Adipocyte (in vitro differentiated cells): ENCODE measurements at regions not wholly inside any gene's neighbourhood (a gene's known extent, or its start where the extent isn't known, plus 50 kb on each side); places are given as distances from the start of the nearest gene placed in this dataset.

ENCODE experiments used
- DNase-seq: peaks from one replicate; pipeline ENCODE4 v3.0.0-alpha.2; 2015; ENCODE audit warnings: low read depth
- H3K27me3 ChIP-seq: replicated peaks from 2 replicates; pipeline ENCODE4 v1.7.0; 2013; ENCODE audit warnings: mild to moderate bottlenecking, low read length, moderate library complexity; ENCODE audit not compliant: control insufficient read depth, insufficient read depth
- H3K36me3 ChIP-seq: 2 replicates; pipeline ENCODE4 v1.7.0; 2013; ENCODE audit warnings: low read length, mild to moderate bottlenecking, moderate library complexity; ENCODE audit not compliant: control insufficient read depth, insufficient read depth, severe bottlenecking
- H3K4me1 ChIP-seq: 2 replicates; pipeline ENCODE4 v1.7.0; 2013; ENCODE audit warnings: mild to moderate bottlenecking, low read length, moderate library complexity; ENCODE audit not compliant: control insufficient read depth, insufficient read depth
- H3K4me3 ChIP-seq: 2 replicates; pipeline ENCODE4 v1.7.0; 2013; ENCODE audit warnings: mild to moderate bottlenecking, low read length, moderate library complexity
- H3K9ac ChIP-seq: 2 replicates; pipeline ENCODE4 v1.7.0; 2013; ENCODE audit warnings: mild to moderate bottlenecking, low read length, moderate library complexity
- H3K9me3 ChIP-seq: 2 replicates; pipeline ENCODE4 v1.7.0; 2013; ENCODE audit warnings: mild to moderate bottlenecking, low read length, moderate library complexity; ENCODE audit not compliant: control insufficient read depth

DNA sequence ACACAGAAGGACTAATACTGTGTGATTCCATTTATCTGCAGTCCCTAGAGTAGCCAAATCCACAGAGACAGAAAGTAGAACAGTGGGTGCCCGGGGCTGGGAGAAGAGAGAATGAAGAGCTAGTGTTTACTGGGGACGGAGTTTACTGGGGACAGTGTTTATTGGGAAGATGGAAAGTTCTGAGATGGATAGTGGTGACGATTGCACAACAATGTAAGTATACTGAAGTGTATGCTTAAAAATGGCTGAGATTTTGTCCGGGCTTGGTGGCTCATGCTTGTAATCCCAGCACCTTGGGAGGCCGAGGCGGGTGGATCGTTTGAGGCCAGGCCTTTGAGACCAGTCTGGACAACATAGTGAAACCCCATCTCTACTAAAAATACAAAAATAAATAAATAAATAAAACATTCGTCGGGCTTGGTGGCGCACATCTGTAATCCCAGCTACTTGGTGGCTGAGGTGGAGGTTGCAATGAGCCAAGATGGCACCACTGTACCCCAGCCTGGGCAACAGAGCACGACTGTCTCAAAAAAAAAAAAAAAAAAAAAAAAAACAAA is 132.4 kb downstream of the CTTN start:
- Histone ChIP-seq H3K9ac (no peak overlapping the region), H3K27me3 (no peaks in the 10 kb centered on the region), H3K4me1 (peaks cover 4% of the 10 kb centered on the region), H3K36me3 (no peaks in the 10 kb centered on the region), H3K4me3 (no peak overlapping the region), H3K9me3 (no peaks in the 10 kb centered on the region)
- DNase-seq, result no peak

DNA sequence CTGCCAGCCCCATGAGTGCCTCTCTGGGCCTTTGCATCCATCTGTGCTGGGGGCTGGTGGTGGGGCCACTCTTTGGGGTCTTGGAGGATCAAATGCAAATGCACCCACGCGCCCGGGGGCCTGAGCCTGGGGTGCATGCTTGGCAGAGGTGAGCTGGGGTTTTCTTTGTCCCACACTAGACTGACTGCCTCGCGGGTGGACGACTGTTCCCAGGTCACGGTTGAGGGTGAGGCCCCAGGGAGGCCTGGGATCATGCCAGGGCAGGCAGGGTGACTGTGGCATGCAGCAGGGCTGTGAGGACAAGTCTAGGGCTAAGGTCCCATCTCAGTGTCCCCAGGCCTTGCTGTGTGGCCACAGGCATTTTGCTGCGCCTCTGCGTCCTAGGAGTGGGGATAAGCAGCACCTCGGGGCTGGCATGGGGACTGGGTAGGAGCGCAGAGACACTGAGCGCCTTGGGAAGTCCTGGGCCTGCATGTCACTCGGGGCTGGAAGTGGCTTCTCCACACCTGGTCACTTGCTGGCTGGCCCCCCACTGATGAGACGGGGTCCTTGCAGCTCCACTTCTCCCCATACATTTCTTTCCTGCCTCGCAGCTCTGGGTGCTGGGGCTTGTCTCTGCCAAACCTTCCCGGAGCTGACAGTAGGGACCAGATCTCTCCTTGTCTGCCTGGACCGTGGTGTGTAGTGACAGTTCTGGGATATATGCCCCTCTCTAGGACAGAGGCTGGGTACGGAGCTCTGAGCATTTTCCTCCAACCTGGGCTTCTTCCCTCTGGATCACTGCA is 133.1 kb downstream of the CTTN start:
- DNase-seq, result no peak
- Histone ChIP-seq H3K4me3 (no peak overlapping the region), H3K4me1 (peaks cover 4% of the 10 kb centered on the region), H3K9me3 (no peaks in the 10 kb centered on the region), H3K9ac (no peak overlapping the region), H3K36me3 (no peaks in the 10 kb centered on the region), H3K27me3 (no peaks in the 10 kb centered on the region)

DNA sequence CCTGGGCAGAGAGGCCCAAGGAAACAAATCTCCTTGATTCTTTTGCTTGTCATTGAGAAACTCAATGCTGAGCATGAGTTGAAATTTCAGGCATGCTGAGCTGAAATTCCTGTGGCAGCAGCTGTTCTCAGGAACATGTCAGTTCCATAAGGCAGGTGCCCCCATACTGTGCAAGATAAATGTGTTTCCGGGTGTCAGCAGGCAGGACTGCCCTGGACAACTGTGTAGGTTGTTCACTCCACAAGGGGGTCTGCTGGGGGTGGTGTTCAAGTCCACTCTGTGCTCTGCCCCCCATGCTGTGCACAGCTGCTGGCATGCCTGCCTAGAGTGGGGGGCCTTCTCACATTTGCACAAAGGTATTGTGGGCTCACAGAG is 133.7 kb downstream of the CTTN start:
- H3K4me3 ChIP-seq, result no peak overlapping the region
- no peaks in the 10 kb centered on the region for H3K36me3 ChIP-seq
- no peaks in the 10 kb centered on the region for H3K27me3 ChIP-seq
- no peak for DNase-seq
- H3K9ac ChIP-seq, result no peak overlapping the region
- H3K9me3 ChIP-seq, result no peaks in the 10 kb centered on the region
- H3K4me1 ChIP-seq, result peaks cover 4% of the 10 kb centered on the region

DNA sequence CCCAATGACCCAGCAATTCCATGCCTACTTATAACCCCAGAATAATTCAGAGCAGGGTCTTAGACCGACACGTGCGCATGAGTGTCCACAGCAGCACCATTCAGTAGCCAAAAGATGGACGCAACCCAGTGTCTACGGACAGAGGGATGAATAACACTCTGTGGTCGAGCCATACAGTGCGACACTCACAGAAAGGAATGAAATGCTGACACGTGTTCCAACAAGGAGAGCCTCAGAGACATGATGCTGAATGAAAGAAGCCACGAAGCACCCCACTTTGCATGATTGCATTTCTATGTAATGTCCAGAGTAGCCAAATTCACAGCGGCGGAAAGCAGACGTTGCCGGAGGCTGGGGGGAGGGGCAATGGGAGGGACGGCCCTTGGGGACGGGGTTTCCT is 134.4 kb downstream of the CTTN start:
- no peaks in the 10 kb centered on the region for H3K27me3 ChIP-seq
- no peaks in the 10 kb centered on the region for H3K9me3 ChIP-seq
- DNase-seq, result no peak
- peaks cover 4% of the 10 kb centered on the region for H3K4me1 ChIP-seq
- H3K36me3 ChIP-seq, result no peaks in the 10 kb centered on the region
- no peak overlapping the region for H3K9ac ChIP-seq
- H3K4me3 ChIP-seq, result no peak overlapping the region

DNA sequence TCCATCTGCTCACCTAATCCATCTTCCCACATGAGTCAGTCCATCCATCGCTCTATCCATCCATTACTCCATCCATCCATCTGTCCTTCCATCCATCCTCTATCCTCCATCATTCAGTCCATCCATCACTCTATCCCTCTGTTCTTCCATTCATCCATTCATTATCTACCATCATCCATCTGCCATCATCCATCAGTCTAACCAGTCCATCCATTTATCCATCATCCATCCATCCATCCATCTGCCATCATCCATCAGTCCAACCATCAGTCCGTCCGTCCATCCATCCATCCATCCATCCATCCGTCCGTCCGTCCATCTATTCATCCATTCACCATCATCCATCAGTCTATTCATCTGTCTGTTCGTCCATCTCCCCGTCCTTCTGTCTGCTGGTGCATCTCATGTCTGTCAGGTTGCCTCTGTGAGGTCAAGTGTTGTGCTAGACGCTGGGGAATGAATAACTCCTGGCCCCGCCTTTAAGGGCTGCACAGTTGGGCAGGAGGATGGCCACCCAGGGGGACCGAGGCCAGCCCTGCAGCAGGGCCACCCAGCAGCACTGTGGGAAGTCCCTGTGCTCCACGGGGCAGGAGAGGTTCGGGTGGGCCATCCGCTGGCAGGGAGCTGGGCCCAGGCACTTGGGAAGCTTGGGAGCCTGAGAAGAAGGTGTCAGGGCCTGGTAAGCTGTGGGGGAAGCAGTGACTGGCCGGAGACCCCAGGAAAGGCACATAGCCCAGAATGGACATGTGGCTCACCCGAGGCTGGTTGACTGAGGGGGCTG is 137.1 kb downstream of the CTTN start:
- H3K9ac ChIP-seq, result no peak overlapping the region
- H3K4me3 ChIP-seq, result no peak overlapping the region
- H3K9me3 ChIP-seq, result no peaks in the 10 kb centered on the region
- H3K36me3 ChIP-seq, result no peaks in the 10 kb centered on the region
- H3K4me1 ChIP-seq, result peaks cover 4% of the 10 kb centered on the region
- no peak for DNase-seq
- no peaks in the 10 kb centered on the region for H3K27me3 ChIP-seq

DNA sequence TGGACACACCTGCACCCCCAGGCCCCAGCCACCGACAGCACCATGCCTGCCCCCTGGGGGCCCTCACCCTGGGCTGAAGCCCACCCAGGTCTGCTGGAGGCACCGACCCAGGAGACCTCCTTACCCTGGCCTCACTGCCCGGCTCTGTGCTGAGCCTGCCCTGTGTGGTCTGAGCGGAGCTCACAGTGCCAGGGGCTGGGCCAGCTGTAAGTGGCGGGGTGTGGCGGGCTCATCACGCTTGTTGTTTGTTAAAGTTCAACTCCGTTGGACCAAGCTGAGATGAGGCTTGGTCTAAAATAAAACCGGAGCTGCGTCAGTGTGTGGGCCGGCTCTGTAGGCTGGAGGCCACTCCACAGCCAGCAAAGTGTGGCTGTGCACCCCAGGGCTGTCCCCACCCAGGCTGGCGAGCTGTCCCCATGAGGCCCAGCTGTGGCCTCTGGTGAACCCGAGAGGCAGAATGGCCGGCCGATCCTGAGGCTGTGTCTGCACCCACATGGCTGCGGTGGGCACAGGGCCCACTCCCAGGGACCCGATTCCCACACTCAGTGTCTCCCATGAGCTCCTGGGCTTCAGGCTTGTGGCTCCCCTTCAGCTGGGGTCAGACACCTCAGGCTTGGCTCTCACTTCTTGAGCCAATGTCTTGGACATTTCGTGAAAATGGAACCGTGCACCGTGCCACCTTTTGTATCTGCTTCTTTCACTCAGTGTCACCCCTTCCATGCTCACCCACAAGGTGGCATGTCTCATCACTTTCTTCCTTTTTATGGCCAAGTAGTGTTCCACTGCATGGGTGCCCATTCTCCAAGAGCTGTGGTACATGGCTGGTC is 137.9 kb downstream of the CTTN start:
- H3K4me3 ChIP-seq, result no peak overlapping the region
- no peaks in the 10 kb centered on the region for H3K36me3 ChIP-seq
- H3K4me1 ChIP-seq, result peaks cover 4% of the 10 kb centered on the region
- DNase-seq, result no peak
- no peaks in the 10 kb centered on the region for H3K27me3 ChIP-seq
- no peak overlapping the region for H3K9ac ChIP-seq
- H3K9me3 ChIP-seq, result no peaks in the 10 kb centered on the region

DNA sequence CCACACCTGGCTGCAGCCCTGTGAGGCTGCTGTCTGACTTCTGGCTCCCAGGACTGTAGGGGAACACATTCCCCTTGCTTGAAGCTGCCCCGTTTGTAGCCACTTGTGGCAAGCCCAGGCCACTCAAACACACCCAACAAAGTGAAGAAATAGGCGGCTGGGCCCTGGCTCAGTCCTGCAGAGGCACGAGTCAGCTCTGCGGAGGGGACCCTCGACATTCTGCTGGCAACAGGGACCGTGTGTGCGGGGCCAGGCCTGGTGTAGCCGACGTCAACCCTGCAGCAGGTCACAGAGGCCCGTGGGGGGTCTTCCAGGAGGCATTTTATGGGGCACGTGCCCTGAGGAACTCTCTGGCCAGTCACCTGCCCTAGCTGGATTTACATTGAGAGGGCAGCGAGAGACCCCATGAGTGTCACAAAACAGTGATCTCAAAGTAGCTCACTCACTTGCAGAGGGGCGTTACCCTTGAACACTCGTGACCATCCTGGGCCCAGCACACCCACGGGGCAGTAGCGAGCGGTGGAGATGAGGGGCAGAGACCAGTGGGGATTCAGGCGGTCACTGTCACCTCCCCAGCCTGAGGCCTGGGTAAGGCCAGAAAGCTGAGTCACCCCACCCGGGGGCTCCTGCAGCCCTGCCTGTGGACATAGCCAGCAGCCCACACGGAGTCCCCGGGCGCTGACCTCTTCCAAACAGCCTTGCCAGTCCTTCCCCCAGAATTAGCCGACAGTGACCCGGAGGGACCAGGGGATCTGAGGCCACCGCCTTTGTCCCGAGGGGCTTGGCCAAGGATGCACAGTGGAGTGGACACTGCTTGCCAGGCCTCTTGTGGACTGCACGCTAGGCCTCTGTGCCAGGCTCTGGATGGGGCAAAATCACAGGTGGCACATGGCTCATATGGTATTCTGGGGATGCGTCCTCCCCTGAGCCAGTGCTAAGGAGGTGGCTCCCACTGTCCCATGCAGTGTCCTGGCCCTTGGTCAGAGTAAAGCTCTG is 139.5 kb downstream of the CTTN start:
- H3K4me1 ChIP-seq, result no peaks in the 10 kb centered on the region
- H3K9ac ChIP-seq, result no peak overlapping the region
- H3K36me3 ChIP-seq, result no peaks in the 10 kb centered on the region
- no peak for DNase-seq
- no peaks in the 10 kb centered on the region for H3K9me3 ChIP-seq
- no peaks in the 10 kb centered on the region for H3K27me3 ChIP-seq
- H3K4me3 ChIP-seq, result no peak overlapping the region

DNA sequence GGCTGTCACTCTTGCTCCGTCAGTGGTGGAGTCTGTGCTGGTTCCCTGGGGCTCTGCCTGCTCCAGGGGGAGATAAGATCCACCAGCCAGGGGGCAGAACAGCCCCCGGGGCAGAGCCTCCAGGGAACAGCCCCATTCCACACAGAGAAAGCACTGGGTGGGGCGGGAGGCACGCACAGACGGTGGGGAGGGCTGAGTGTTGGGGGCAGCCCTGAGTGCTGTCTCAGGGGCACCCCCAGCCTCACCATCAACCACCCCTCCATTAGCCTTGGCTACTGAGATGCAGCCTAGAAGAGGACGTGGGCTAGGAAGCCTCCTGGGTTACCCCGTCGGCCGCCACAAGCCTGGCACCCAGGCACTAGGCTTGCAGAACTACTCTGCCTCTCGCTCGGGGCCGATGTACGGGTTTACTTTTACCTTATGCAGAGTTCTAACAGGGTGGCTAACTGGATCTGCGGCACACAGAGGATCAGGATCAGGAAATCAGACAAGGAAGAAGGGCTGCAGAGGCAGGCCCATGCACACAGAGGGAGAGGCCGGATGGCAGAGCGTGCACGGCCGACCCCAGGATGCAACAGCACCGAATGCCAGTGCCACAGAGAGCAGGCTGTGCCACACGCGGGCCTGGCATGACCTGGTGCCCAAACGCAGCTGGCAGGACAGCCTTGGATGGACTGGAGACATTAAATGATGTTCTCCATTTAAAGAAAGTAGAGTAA is 140.5 kb downstream of the CTTN start:
- no peaks in the 10 kb centered on the region for H3K9me3 ChIP-seq
- H3K9ac ChIP-seq, result no peak overlapping the region
- no peak overlapping the region for H3K4me3 ChIP-seq
- DNase-seq, result no peak
- H3K36me3 ChIP-seq, result no peaks in the 10 kb centered on the region
- no peaks in the 10 kb centered on the region for H3K4me1 ChIP-seq
- no peaks in the 10 kb centered on the region for H3K27me3 ChIP-seq

DNA sequence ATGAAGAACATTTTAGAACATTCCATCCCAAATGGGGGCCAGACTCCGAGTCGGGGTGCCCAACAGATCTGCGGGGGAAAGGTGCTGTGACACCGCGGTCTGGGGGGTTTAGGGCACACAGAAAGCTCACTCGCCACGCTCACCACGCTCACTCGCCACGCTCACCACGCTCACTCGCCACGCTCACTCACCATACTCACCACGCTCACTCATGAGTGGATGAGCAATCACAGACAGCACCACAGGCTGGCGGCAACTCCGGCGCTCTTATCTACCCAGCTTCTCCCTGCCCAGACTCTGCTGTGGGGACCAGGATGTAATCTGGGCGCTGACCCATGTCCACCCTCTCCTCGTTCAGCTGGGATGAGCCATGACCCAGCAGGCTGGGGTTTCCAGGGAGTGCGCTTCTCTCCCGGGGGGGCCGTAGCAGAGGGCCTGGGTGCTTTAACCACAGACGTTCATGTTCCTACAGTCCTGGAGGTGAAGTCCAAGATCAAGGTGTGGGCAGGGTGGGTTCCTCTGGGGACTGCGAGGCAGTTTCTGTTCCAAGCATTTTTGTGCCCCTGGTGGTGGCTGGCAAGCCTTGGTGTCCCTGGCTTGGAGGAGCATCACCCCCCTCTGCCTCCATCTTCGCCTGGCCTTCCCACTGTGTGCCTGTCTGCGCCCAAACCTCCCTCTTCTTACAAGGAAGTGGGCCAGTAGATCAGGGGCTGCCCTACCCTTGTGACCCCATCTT is 141.2 kb downstream of the CTTN start:
- Histone ChIP-seq H3K36me3 (no peaks in the 10 kb centered on the region), H3K4me3 (no peak overlapping the region), H3K9me3 (no peaks in the 10 kb centered on the region), H3K9ac (no peak overlapping the region), H3K27me3 (no peaks in the 10 kb centered on the region), H3K4me1 (no peaks in the 10 kb centered on the region)
- DNase-seq, result no peak
